MCF 10A (cell line): ENCODE measurements at regions not wholly inside any gene's neighbourhood (a gene's known extent, or its start where the extent isn't known, plus 50 kb on each side); places are given as distances from the start of the nearest gene placed in this dataset.

Experiments used
- BruUV-seq: library from RNA; stranded (reverse); fragments of 400-500 nt; replicated peaks from 2 replicates; lab custom pipeline; 2021; lab: Mats Ljungman, UMichigan
- CTCF ChIA-PET: fragments of 300-600 bp; sonication (Branson Sonifier 250); formaldehyde crosslinking; extraction: SDS; loops from one replicate; lab custom pipeline; 2021; ENCODE audit warnings: antibody characterized with exemption, inconsistent platforms; lab: Yijun Ruan, JAX
- POLR2A ChIA-PET: fragments of 300-600, 350-650 bp; sonication (Branson Sonifier 250); formaldehyde crosslinking; extraction: SDS; loops from one replicate; lab custom pipeline; 2020; ENCODE audit warnings: antibody characterized with exemption, inconsistent platforms; lab: Yijun Ruan, JAX
- DNase-seq: peaks from one replicate; pipeline ENCODE4 v3.0.0-alpha.2; 2018; ENCODE audit not compliant: unreplicated experiment
- H3K27ac Mint-ChIP-seq: one replicate; pipeline ENCODE4 v1.8.0; 2022; ENCODE audit warnings: mild to moderate bottlenecking, low read depth, mixed read lengths; ENCODE audit not compliant: unreplicated experiment
- H3K27me3 Mint-ChIP-seq: one replicate; pipeline ENCODE4 v1.8.0; 2022; ENCODE audit warnings: mixed read lengths; ENCODE audit not compliant: insufficient read depth, unreplicated experiment
- H3K36me3 Mint-ChIP-seq: one replicate; pipeline ENCODE4 v1.8.0; 2022; ENCODE audit warnings: mild to moderate bottlenecking, moderate library complexity, mixed read lengths; ENCODE audit not compliant: insufficient read depth, unreplicated experiment
- H3K4me1 Mint-ChIP-seq: one replicate; pipeline ENCODE4 v1.8.0; 2022; ENCODE audit warnings: mixed read lengths; ENCODE audit not compliant: insufficient read depth, unreplicated experiment
- H3K4me3 Mint-ChIP-seq: one replicate; pipeline ENCODE4 v1.8.0; 2022; ENCODE audit warnings: mild to moderate bottlenecking, moderate library complexity, mixed read lengths; ENCODE audit not compliant: unreplicated experiment
- H3K9me3 Mint-ChIP-seq: one replicate; pipeline ENCODE4 v1.8.0; 2022; ENCODE audit warnings: mixed read lengths; ENCODE audit not compliant: unreplicated experiment
- intact Hi-C: fragments of 100-400 bp; cut with micrococcal nuclease; formaldehyde crosslinking; loops from 2 replicates; pipeline ENCODE4 v1.14.1; 2022
- TF ChIP-seq, protein P1 (sequence below): fragments of 200-600 bp; IDR thresholded peaks from one replicate; pipeline ENCODE4 v1.8.0; 2022; ENCODE audit warnings: antibody characterized with exemption, mild to moderate bottlenecking; ENCODE audit not compliant: unreplicated experiment

DNA sequence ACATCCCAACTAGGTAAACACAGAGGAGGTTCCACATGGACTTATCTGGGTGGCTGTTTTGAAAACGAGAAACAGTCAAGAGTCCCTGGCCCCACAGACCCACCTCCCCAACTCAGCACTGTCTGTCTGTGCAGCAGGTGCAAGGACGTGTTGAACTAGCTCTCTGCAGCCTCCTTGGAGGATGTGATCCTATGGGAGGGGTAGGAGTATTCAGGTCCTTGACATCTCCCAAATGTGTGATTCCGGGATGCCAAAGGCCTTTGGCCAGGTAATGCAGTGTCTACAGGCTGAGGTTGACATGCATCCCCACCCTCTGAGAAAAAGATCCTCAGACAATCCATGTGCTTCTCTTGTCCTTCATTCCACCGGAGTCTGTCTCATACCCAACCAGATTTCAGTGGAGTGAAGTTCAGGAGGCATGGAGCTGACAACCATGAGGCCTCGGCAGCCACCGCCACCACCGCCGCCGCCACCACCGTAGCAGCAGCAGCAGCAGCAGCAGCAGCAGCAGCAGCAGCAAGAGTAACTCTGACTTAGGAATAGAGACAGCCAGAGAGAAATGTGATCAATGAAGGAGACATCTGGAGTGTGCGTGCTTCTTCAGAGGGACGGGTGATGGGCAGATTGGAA lies 151.6 kb upstream of the CAMK1G start:
- ChIA-PET CTCF (interaction anchor here (0.7 to 26.1 kb wide), 14 partner anchors 10 to 230 kb away, joined by 3 to 1242 read pairs (median 6); no protein-coding TSS in a partner anchor), POLR2A (interaction anchor here (0.5 to 38.6 kb wide), 21 partner anchors 14 to 1545 kb away, joined by 3 to 6956 read pairs (median 12); partner anchors contain the start of genes LAMB3 and PLXNA2)
- intact Hi-C loops = loop anchor here (1.0 to 10.0 kb wide), 2 partner anchors 43 to 437 kb away; no protein-coding TSS in a partner anchor
- Mint-ChIP-seq H3K9me3 (no peaks in the 10 kb centered on the region), H3K4me3 (peak overlapping the region; percentile 93), H3K27me3 (no peaks in the 10 kb centered on the region), H3K4me1 (peaks cover 79% of the 10 kb centered on the region), H3K36me3 (peaks cover 65% of the 10 kb centered on the region), H3K27ac (peak overlapping the region; percentile 90)
- no TSS peak for BruUV-seq
- TF ChIP-seq, protein P1, sequence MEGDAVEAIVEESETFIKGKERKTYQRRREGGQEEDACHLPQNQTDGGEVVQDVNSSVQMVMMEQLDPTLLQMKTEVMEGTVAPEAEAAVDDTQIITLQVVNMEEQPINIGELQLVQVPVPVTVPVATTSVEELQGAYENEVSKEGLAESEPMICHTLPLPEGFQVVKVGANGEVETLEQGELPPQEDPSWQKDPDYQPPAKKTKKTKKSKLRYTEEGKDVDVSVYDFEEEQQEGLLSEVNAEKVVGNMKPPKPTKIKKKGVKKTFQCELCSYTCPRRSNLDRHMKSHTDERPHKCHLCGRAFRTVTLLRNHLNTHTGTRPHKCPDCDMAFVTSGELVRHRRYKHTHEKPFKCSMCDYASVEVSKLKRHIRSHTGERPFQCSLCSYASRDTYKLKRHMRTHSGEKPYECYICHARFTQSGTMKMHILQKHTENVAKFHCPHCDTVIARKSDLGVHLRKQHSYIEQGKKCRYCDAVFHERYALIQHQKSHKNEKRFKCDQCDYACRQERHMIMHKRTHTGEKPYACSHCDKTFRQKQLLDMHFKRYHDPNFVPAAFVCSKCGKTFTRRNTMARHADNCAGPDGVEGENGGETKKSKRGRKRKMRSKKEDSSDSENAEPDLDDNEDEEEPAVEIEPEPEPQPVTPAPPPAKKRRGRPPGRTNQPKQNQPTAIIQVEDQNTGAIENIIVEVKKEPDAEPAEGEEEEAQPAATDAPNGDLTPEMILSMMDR = no peak
- DNase-seq = peak; percentile 63

DNA sequence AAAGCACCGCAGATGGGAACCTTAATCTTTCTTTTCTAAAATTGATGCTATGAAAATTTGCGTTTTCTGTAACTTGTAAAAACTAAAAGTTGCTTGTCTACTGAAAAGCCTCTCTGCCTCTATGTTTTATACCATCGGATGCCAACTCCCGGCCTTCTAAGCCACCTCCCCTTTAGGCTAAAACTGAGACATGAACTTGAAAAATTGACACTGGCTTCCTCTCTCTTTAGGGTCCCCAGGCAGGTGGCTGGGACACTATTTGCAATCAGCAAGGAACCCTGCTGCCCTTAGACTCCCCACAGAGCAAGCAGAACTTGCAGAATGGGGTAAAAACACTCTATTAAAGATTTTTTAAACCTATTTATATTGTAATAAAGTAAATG lies 151.1 kb upstream of the CAMK1G start:
- H3K4me1 Mint-ChIP-seq = peaks cover 74% of the 10 kb centered on the region
- ChIA-PET POLR2A (interaction anchor here (0.6 to 38.6 kb wide), 20 partner anchors 13 to 1188 kb away, joined by 3 to 6956 read pairs (median 12); partner anchors contain the start of genes LAMB3 and PLXNA2), CTCF (interaction anchor here (1.0 to 26.1 kb wide), 9 partner anchors 10 to 231 kb away, joined by 3 to 1242 read pairs (median 30); no protein-coding TSS in a partner anchor)
- peak; percentile 54 for DNase-seq
- peaks cover 65% of the 10 kb centered on the region for H3K36me3 Mint-ChIP-seq
- peak overlapping the region; percentile 90 for H3K27ac Mint-ChIP-seq
- TF ChIP-seq, protein P1 = no peak
- H3K4me3 Mint-ChIP-seq = peak overlapping the region; percentile 93
- no TSS peak for BruUV-seq
- no peaks in the 10 kb centered on the region for H3K9me3 Mint-ChIP-seq
- intact Hi-C loops = loop anchor here (1.0 to 10.0 kb wide), 2 partner anchors 43 to 438 kb away; no protein-coding TSS in a partner anchor
- H3K27me3 Mint-ChIP-seq = no peaks in the 10 kb centered on the region

GRCh38 chr1:209433649-209434031 lies 149.9 kb upstream of the CAMK1G start:
- no peaks in the 10 kb centered on the region for H3K27me3 Mint-ChIP-seq
- peak; percentile 93 for DNase-seq
- BruUV-seq = no TSS peak
- TF ChIP-seq, protein P1 = no peak
- peaks cover 60% of the 10 kb centered on the region for H3K36me3 Mint-ChIP-seq
- H3K27ac Mint-ChIP-seq = peak overlapping the region; percentile 90
- ChIA-PET CTCF (interaction anchor here (0.5 to 26.1 kb wide), 17 partner anchors 10 to 231 kb away, joined by 3 to 1242 read pairs (median 7); no protein-coding TSS in a partner anchor), POLR2A (interaction anchor here (0.5 to 38.6 kb wide), 43 partner anchors 8 to 1224 kb away, joined by 3 to 6956 read pairs (median 6); partner anchors contain the start of genes C1orf74, LAMB3 and PLXNA2)
- peak overlapping the region; percentile 93 for H3K4me3 Mint-ChIP-seq
- no peaks in the 10 kb centered on the region for H3K9me3 Mint-ChIP-seq
- H3K4me1 Mint-ChIP-seq = peaks cover 62% of the 10 kb centered on the region
- intact Hi-C loops = loop anchor here (10.0 kb wide), 1 partner anchor 439 kb away; no protein-coding TSS in a partner anchor

DNA sequence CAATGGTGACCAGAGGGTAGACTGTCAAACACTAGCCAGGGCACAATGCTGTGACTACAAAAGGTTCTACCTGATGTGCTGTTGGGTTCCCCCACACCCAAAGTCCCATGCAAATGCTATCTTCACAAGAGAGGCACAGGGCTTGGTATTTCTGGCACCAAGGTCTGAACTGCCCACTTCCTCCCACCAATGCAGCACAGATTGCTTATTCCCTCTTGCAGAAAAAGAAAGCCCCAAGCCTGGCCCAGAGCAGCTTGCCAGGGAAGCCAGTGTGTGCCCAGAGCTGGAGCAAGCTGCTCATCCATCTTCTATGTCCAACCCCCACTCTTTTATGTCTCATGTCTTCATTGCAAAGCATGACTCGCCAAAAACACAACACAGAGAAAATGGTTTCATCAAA lies 149.4 kb upstream of the CAMK1G start:
- peaks cover 55% of the 10 kb centered on the region for H3K36me3 Mint-ChIP-seq
- intact Hi-C loops = loop anchor here (10.0 kb wide), 1 partner anchor 439 kb away; no protein-coding TSS in a partner anchor
- BruUV-seq = no TSS peak
- ChIA-PET CTCF (interaction anchor here (0.6 to 26.1 kb wide), 18 partner anchors 10 to 232 kb away, joined by 3 to 1242 read pairs (median 13); no protein-coding TSS in a partner anchor), POLR2A (interaction anchor here (0.5 to 38.6 kb wide), 42 partner anchors 8 to 1225 kb away, joined by 3 to 6956 read pairs (median 6); partner anchors contain the start of genes C1orf74, LAMB3 and PLXNA2)
- peak overlapping the region; percentile 90 for H3K27ac Mint-ChIP-seq
- H3K4me1 Mint-ChIP-seq = peaks cover 62% of the 10 kb centered on the region
- no peak overlapping the region for H3K4me3 Mint-ChIP-seq
- no peaks in the 10 kb centered on the region for H3K9me3 Mint-ChIP-seq
- no peaks in the 10 kb centered on the region for H3K27me3 Mint-ChIP-seq
- peak; percentile 96 for DNase-seq
- TF ChIP-seq, protein P1 = no peak
